PC-9 (cell line): ENCODE measurements at regions not wholly inside any gene's neighbourhood (a gene's known extent, or its start where the extent isn't known, plus 50 kb on each side); places are given as distances from the start of the nearest gene placed in this dataset.

Source experiments
- BruUV-seq: library from RNA; stranded (reverse); fragments of 400-500 nt; replicated peaks from 2 replicates; lab custom pipeline; 2021; lab: Mats Ljungman, UMichigan
- CTCF ChIA-PET: fragments of 300-600 bp; sonication (Branson Sonifier 250); formaldehyde crosslinking; loops from one replicate; lab custom pipeline; 2022; ENCODE audit warnings: antibody characterized with exemption; lab: Charles Lee
- POLR2A ChIA-PET: fragments of 300-600 bp; sonication (Branson Sonifier 250); formaldehyde crosslinking; loops from one replicate; lab custom pipeline; 2022; ENCODE audit warnings: antibody characterized with exemption; ENCODE audit not compliant: unreplicated experiment; lab: Charles Lee
- DNase-seq, 2 experiments: peaks; one replicate each; pipeline versions ENCODE4 v3.0.0 to v3.0.0-alpha.2; 2015 to 2022; ENCODE audit warnings: mixed read lengths in 1 of 2
- H2AFZ ChIP-seq: fragments of 200-600 bp; sonication (generic); 2 replicates; pipeline ENCODE4 v1.8.1; 2017; ENCODE audit warnings: antibody characterized with exemption
- H3F3A ChIP-seq: fragments of 200-600 bp; sonication (generic); 2 replicates; pipeline ENCODE4 v1.8.1; 2017; ENCODE audit warnings: antibody characterized with exemption, mild to moderate bottlenecking, low read depth; ENCODE audit not compliant: insufficient read depth
- H3K27ac ChIP-seq: fragments of 200-600 bp; sonication (generic); 2 replicates; pipeline ENCODE4 v1.6.1; 2016; ENCODE audit warnings: mixed run types
- H3K27me3 ChIP-seq: fragments of 200-600 bp; sonication (generic); 2 replicates; pipeline ENCODE4 v1.6.1; 2016; ENCODE audit warnings: low read depth, mixed run types; ENCODE audit not compliant: insufficient read depth
- H3K36me3 ChIP-seq: fragments of 200-600 bp; sonication (generic); 2 replicates; pipeline ENCODE4 v1.6.1; 2016; ENCODE audit warnings: low read depth, mixed run types
- H3K4me1 ChIP-seq: fragments of 200-600 bp; sonication (generic); replicated peaks from 2 replicates; pipeline ENCODE4 v1.6.1; 2016; ENCODE audit warnings: mixed run types; ENCODE audit not compliant: insufficient read depth
- H3K4me2 ChIP-seq: fragments of 200-600 bp; sonication (generic); 2 replicates; pipeline ENCODE4 v1.6.1; 2017; ENCODE audit warnings: mixed run types
- H3K4me3 ChIP-seq: fragments of 200-600 bp; sonication (generic); 2 replicates; pipeline ENCODE4 v1.6.1; 2016; ENCODE audit warnings: mixed run types
- H3K79me2 ChIP-seq: fragments of 200-600 bp; sonication (generic); 2 replicates; pipeline ENCODE4 v1.6.1; 2017; ENCODE audit warnings: low read depth, mixed run types
- H3K9me2 ChIP-seq: fragments of 200-600 bp; sonication (generic); 2 replicates; pipeline ENCODE4 v1.8.1; 2017; ENCODE audit warnings: mild to moderate bottlenecking; ENCODE audit not compliant: insufficient read depth
- H3K9me3 ChIP-seq: fragments of 200-600 bp; sonication (generic); 2 replicates; pipeline ENCODE4 v1.8.1; 2016; ENCODE audit warnings: low read depth; ENCODE audit not compliant: insufficient read depth
- H4K20me1 ChIP-seq: fragments of 200-600 bp; sonication (generic); 2 replicates; pipeline ENCODE4 v1.8.1; 2017; ENCODE audit not compliant: insufficient read depth
- EZH2 ChIP-seq: fragments of 200-600 bp; sonication (generic); IDR thresholded peaks from 2 replicates; pipeline ENCODE4 v1.8.0; 2017; ENCODE audit warnings: antibody characterized with exemption, low read depth
- intact Hi-C: fragments of 100-400 bp; cut with micrococcal nuclease; formaldehyde crosslinking; loops from one replicate; pipeline ENCODE4 v1.10.0; 2022; ENCODE audit not compliant: unreplicated experiment
- TF ChIP-seq, protein P1 (sequence below): fragments of 200-600 bp; sonication (generic); conservative IDR thresholded peaks from 2 replicates; pipeline ENCODE4 v1.6.1; 2017; ENCODE audit warnings: mixed run types, antibody characterized with exemption, mild to moderate bottlenecking, moderate library complexity

DNA sequence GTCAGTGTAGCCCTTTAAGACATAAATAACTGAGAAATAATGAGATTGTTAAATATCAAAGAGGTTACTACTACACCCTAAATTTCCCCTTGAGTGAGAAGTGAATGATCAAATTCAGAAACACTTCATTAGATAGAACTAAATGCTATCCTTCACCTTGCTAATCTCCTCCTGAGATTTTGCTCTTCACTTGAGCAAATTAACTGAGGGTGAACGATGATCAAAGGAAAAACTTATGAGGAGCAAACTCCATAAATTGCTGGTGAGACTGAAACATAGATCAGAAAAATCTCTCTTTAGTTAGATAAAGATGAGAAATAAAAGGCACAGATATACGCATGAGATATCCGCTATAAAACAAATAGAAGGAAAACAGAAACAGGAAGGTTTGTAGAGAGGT is 63.1 kb upstream of the TANC1 start:
- Histone ChIP-seq H4K20me1 (no peaks in the 10 kb centered on the region), H3K79me2 (no peaks in the 10 kb centered on the region), H3K4me1 (no peaks in the 10 kb centered on the region), H3K36me3 (no peaks in the 10 kb centered on the region), H2AFZ (no peak overlapping the region), H3K9me2 (no peaks in the 10 kb centered on the region), H3K27me3 (no peaks in the 10 kb centered on the region), H3K9me3 (no peaks in the 10 kb centered on the region), H3K27ac (no peak overlapping the region), H3K4me2 (no peak overlapping the region), H3K4me3 (no peak overlapping the region), H3F3A (no peaks in the 10 kb centered on the region)
- intact Hi-C loops: no loop called here
- ChIA-PET POLR2A (no interaction called here), CTCF (no interaction called here)
- BruUV-seq: no TSS peak
- TF ChIP-seq, protein P1, sequence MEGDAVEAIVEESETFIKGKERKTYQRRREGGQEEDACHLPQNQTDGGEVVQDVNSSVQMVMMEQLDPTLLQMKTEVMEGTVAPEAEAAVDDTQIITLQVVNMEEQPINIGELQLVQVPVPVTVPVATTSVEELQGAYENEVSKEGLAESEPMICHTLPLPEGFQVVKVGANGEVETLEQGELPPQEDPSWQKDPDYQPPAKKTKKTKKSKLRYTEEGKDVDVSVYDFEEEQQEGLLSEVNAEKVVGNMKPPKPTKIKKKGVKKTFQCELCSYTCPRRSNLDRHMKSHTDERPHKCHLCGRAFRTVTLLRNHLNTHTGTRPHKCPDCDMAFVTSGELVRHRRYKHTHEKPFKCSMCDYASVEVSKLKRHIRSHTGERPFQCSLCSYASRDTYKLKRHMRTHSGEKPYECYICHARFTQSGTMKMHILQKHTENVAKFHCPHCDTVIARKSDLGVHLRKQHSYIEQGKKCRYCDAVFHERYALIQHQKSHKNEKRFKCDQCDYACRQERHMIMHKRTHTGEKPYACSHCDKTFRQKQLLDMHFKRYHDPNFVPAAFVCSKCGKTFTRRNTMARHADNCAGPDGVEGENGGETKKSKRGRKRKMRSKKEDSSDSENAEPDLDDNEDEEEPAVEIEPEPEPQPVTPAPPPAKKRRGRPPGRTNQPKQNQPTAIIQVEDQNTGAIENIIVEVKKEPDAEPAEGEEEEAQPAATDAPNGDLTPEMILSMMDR: no peak
- TF ChIP-seq EZH2: no peak
- DNase-seq: no peak

DNA sequence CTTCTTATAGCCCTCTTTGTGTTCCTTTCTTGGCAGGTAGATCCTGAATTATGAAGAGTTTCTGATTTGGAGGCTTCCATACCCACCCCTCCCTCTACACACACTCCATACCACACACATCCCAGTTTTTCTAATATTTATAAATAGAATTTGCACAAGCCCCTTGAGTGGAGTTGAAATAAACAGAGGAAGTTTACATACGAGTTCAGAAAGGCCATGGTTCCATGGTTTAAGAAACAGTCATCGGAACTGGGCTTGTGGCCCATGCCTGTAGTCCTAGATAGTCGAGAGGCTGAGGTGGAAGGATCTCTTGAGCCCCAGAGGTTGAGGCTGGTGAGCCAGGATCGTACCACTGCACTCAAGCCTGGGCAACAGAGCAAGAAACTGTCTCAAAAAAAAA is 62.7 kb upstream of the TANC1 start:
- Histone ChIP-seq H3K9me2 (no peaks in the 10 kb centered on the region), H3F3A (no peaks in the 10 kb centered on the region), H3K27ac (no peak overlapping the region), H3K4me1 (no peaks in the 10 kb centered on the region), H2AFZ (no peak overlapping the region), H3K9me3 (no peaks in the 10 kb centered on the region), H3K27me3 (no peaks in the 10 kb centered on the region), H3K4me3 (no peak overlapping the region), H3K4me2 (no peak overlapping the region), H3K36me3 (no peaks in the 10 kb centered on the region), H4K20me1 (no peaks in the 10 kb centered on the region), H3K79me2 (no peaks in the 10 kb centered on the region)
- ChIA-PET POLR2A (no interaction called here), CTCF (no interaction called here)
- TF ChIP-seq, protein P1: no peak
- no peak for TF ChIP-seq EZH2
- intact Hi-C loops: no loop called here
- DNase-seq: no peak
- BruUV-seq: no TSS peak

DNA sequence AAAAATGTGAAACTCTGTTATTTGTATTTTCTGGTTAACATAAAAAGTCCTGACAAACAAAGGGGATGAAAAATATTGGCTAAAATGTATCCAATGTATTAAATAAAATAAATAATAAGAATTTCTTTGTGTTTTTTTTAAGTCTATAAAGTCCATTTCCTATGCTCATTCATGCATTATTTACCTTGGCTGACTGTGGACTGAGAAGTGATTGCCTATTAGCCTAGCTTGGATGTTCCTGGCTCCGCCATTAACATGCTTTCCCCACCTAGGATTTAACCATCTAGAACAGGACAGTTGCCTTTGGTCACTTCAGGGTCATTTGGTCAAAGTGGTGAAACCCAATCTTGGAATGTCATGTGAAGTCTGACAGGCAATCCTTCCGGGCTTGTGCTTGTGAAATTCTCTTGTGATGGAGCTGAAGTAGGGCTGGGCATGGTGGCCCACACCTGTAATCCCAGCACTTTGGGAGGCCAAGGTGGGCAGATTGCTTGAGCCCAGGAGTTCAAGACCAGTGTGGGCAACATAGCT is 60.4 kb upstream of the TANC1 start:
- Histone ChIP-seq H3K4me1 (no peaks in the 10 kb centered on the region), H4K20me1 (no peaks in the 10 kb centered on the region), H2AFZ (no peak overlapping the region), H3K27me3 (no peaks in the 10 kb centered on the region), H3F3A (no peaks in the 10 kb centered on the region), H3K36me3 (no peaks in the 10 kb centered on the region), H3K4me2 (no peak overlapping the region), H3K4me3 (no peak overlapping the region), H3K79me2 (no peaks in the 10 kb centered on the region), H3K27ac (no peak overlapping the region), H3K9me2 (no peaks in the 10 kb centered on the region), H3K9me3 (no peaks in the 10 kb centered on the region)
- DNase-seq: no peak
- POLR2A ChIA-PET: no interaction called here
- TF ChIP-seq, protein P1: no peak
- TF ChIP-seq EZH2: no peak
- intact Hi-C loops: no loop called here
- no TSS peak for BruUV-seq
- CTCF ChIA-PET: no interaction called here
